GM23338 (cell line): ENCODE measurements at regions not wholly inside any gene's neighbourhood (a gene's known extent, or its start where the extent isn't known, plus 50 kb on each side); places are given as distances from the start of the nearest gene placed in this dataset.

ENCODE experiments used
- ATAC-seq: fragments of 200-7000 bp; cut with Tn5 transposase; 3 replicates; pipeline ENCODE4 v1.9.1; 2020
- DNase-seq: peaks from one replicate; pipeline ENCODE4 v3.0.0-alpha.2; 2015; ENCODE audit warnings: low spot score
- H2AFZ ChIP-seq: fragments of 200-600 bp; sonication (generic); 2 replicates; pipeline ENCODE4 v1.8.0; 2016; ENCODE audit warnings: antibody characterized with exemption, mild to moderate bottlenecking, moderate library complexity
- H3F3A ChIP-seq: fragments of 200-600 bp; sonication (generic); replicated peaks from 2 replicates; pipeline ENCODE4 v1.8.0; 2017; ENCODE audit warnings: antibody characterized with exemption, mixed run types, low read depth
- H3K27ac ChIP-seq: fragments of 200-600 bp; sonication (generic); 2 replicates; pipeline ENCODE4 v1.6.1; 2016; ENCODE audit warnings: low read depth
- H3K27me3 ChIP-seq: fragments of 200-600 bp; sonication (generic); 2 replicates; pipeline ENCODE4 v1.8.0; 2016; ENCODE audit warnings: mild to moderate bottlenecking, mixed run types, moderate library complexity; ENCODE audit not compliant: insufficient read depth
- H3K36me3 ChIP-seq: fragments of 200-600 bp; sonication (generic); 2 replicates; pipeline ENCODE4 v1.8.0; 2016; ENCODE audit warnings: mild to moderate bottlenecking; ENCODE audit not compliant: insufficient read depth
- H3K4me1 ChIP-seq: fragments of 200-600 bp; sonication (generic); 2 replicates; pipeline ENCODE4 v1.8.0; 2016; ENCODE audit warnings: mild to moderate bottlenecking, moderate library complexity; ENCODE audit not compliant: insufficient read depth
- H3K4me2 ChIP-seq: fragments of 200-600 bp; sonication (generic); 2 replicates; pipeline ENCODE4 v1.7.1; 2017; ENCODE audit warnings: mixed run types
- H3K4me3 ChIP-seq: fragments of 200-600 bp; sonication (generic); 2 replicates; pipeline ENCODE4 v1.6.1; 2016; ENCODE audit warnings: mixed run types
- H3K79me2 ChIP-seq: fragments of 200-600 bp; sonication (generic); replicated peaks from 2 replicates; pipeline ENCODE4 v1.8.0; 2017; ENCODE audit warnings: mild to moderate bottlenecking; ENCODE audit not compliant: insufficient read depth
- H3K9me2 ChIP-seq: fragments of 200-600 bp; sonication (generic); 2 replicates; pipeline ENCODE4 v1.8.0; 2017; ENCODE audit not compliant: insufficient read depth
- H4K20me1 ChIP-seq: fragments of 200-600 bp; sonication (generic); replicated peaks from 2 replicates; pipeline ENCODE4 v1.8.0; 2017; ENCODE audit warnings: mild to moderate bottlenecking; ENCODE audit not compliant: insufficient read depth
- H3K27ac Mint-ChIP-seq: 2 replicates; pipeline ENCODE4 v1.8.0; 2020; ENCODE audit warnings: inconsistent platforms, mild to moderate bottlenecking, moderate library complexity, mixed read lengths
- H3K27me3 Mint-ChIP-seq: 3 replicates; pipeline ENCODE4 v1.8.0; 2022; ENCODE audit warnings: low read depth, mild to moderate bottlenecking, moderate library complexity, mixed read lengths, inconsistent platforms; ENCODE audit not compliant: insufficient read depth, poor library complexity
- H3K36me3 Mint-ChIP-seq: 3 replicates; pipeline ENCODE4 v1.8.0; 2021; ENCODE audit warnings: low read depth, mild to moderate bottlenecking, inconsistent platforms, moderate library complexity, mixed read lengths
- H3K4me1 Mint-ChIP-seq: 3 replicates; pipeline ENCODE4 v1.8.0; 2020; ENCODE audit warnings: mild to moderate bottlenecking, inconsistent platforms, mixed read lengths
- H3K4me3 Mint-ChIP-seq: 3 replicates; pipeline ENCODE4 v1.8.0; 2021; ENCODE audit warnings: moderate library complexity, mild to moderate bottlenecking, inconsistent platforms, mixed read lengths
- H3K9me3 Mint-ChIP-seq: 3 replicates; pipeline ENCODE4 v1.8.0; 2020; ENCODE audit warnings: moderate library complexity, mild to moderate bottlenecking, inconsistent platforms, mixed read lengths
- CREB1 ChIP-seq: fragments of 250-450 bp; sonication (Bioruptor Pico); IDR thresholded peaks from 2 replicates; pipeline ENCODE4 v1.5.0; 2020; ENCODE audit warnings: low read depth, mild to moderate bottlenecking, moderate library complexity
- CTCF ChIP-seq, 2 experiments: fragments of 200-600 bp in 1 of 2; sonication (generic) in 1 of 2; conservative IDR thresholded peaks; 2 replicates each; pipeline versions ENCODE4 v1.5.1 to v1.6.1; 2016 to 2017; ENCODE audit warnings: antibody characterized with exemption in 2 of 2, low read depth in 2 of 2, mild to moderate bottlenecking in 2 of 2, moderate library complexity in 1 of 2
- ETS1 ChIP-seq: IDR thresholded peaks from 2 replicates; pipeline ENCODE4 v1.6.1; 2016; ENCODE audit warnings: antibody characterized with exemption
- EZH2 ChIP-seq: fragments of 200-600 bp; sonication (generic); IDR thresholded peaks from one replicate; pipeline ENCODE4 v1.8.0; 2017; ENCODE audit warnings: antibody characterized with exemption, mild to moderate bottlenecking, low read depth; ENCODE audit not compliant: unreplicated experiment
- EZH2phosphoT487 ChIP-seq: fragments of 200-600 bp; sonication (generic); IDR thresholded peaks from one replicate; pipeline ENCODE4 v1.8.1; 2018; ENCODE audit warnings: antibody characterized with exemption; ENCODE audit not compliant: unreplicated experiment
- JUNB ChIP-seq: IDR thresholded peaks from one replicate; pipeline ENCODE4 v1.6.1; 2016; ENCODE audit warnings: antibody characterized with exemption; ENCODE audit not compliant: unreplicated experiment
- NANOG ChIP-seq: IDR thresholded peaks from 2 replicates; pipeline ENCODE4 v1.6.1; 2016; ENCODE audit warnings: antibody characterized with exemption, borderline replicate concordance
- POLR2AphosphoS5 ChIP-seq: IDR thresholded peaks from 2 replicates; pipeline ENCODE4 v1.6.1; 2016; ENCODE audit warnings: antibody characterized with exemption, low read depth
- REST ChIP-seq: IDR thresholded peaks from one replicate; pipeline ENCODE4 v1.6.1; 2018; ENCODE audit warnings: antibody characterized with exemption; ENCODE audit not compliant: unreplicated experiment
- STAT1 ChIP-seq: IDR thresholded peaks from one replicate; pipeline ENCODE4 v1.6.1; 2016; ENCODE audit warnings: antibody characterized with exemption; ENCODE audit not compliant: unreplicated experiment
- ZNF114 ChIP-seq: fragments of 250-450 bp; sonication (Bioruptor Pico); IDR thresholded peaks from 2 replicates; pipeline ENCODE4 v1.5.0; 2020; ENCODE audit warnings: mild to moderate bottlenecking, moderate library complexity
- ZNF331 ChIP-seq: fragments of 250-450 bp; sonication (Bioruptor Pico); IDR thresholded peaks from 2 replicates; pipeline ENCODE4 v1.5.0; 2020; ENCODE audit warnings: low read depth, mild to moderate bottlenecking, moderate library complexity
- ZNF462 ChIP-seq: fragments of 250-450 bp; sonication (Bioruptor Pico); IDR thresholded peaks from 2 replicates; pipeline ENCODE4 v1.5.0; 2020; ENCODE audit warnings: mild to moderate bottlenecking, moderate library complexity

GRCh38 chr4:26135331-26135730, 185.5 kb upstream of the RBPJ start:
- H3F3A ChIP-seq = no peaks in the 10 kb centered on the region
- H3K27me3 Mint-ChIP-seq = peaks cover 3% of the 10 kb centered on the region
- no peak for TF ChIP-seq ZNF114 (CRISPR knock-in tag)
- no peak for TF ChIP-seq POLR2AphosphoS5
- no peak for TF ChIP-seq REST
- no peak for TF ChIP-seq JUNB
- no peak for TF ChIP-seq EZH2phosphoT487
- no peak for TF ChIP-seq STAT1
- no peak for TF ChIP-seq ZNF331
- TF ChIP-seq EZH2 = no peak
- no peak for TF ChIP-seq NANOG
- no peak for TF ChIP-seq ETS1
- TF ChIP-seq CREB1 (CRISPR knock-in tag) = no peak
- TF ChIP-seq ZNF462 (CRISPR knock-in tag) = no peak
- TF ChIP-seq CTCF (conservative IDR thresholded peaks at IDR 0.05; ENCODE audit: low read depth in 2 of 2) = no peak
- DNase-seq (no peak), ATAC-seq (no peak)
- no peaks in the 10 kb centered on the region; the same call in 1 of the 2 replicates for H3K4me1 ChIP-seq
- no peaks in the 10 kb centered on the region for H4K20me1 ChIP-seq
- no peaks in the 10 kb centered on the region; the same call in 2 of the 3 replicates for H3K36me3 Mint-ChIP-seq
- no peak overlapping the region for H3K4me2 ChIP-seq
- no peak overlapping the region for H3K27ac Mint-ChIP-seq
- H2AFZ ChIP-seq = no peak overlapping the region
- no peaks in the 10 kb centered on the region; the same call in 2 of the 3 replicates for H3K9me3 Mint-ChIP-seq
- H3K4me3 Mint-ChIP-seq = no peak overlapping the region
- H3K27ac ChIP-seq = no peak overlapping the region
- H3K4me1 Mint-ChIP-seq = no peaks in the 10 kb centered on the region
- no peak overlapping the region for H3K4me3 ChIP-seq
- H3K9me2 ChIP-seq = 0 out of 2 replicates have a peak, but pooled peaks cover 9% of the 10 kb centered on the region
- no peaks in the 10 kb centered on the region for H3K27me3 ChIP-seq
- no peaks in the 10 kb centered on the region for H3K79me2 ChIP-seq
- no peaks in the 10 kb centered on the region for H3K36me3 ChIP-seq
